ENCODE measurements at regions not wholly inside any gene's neighbourhood (a gene's known extent, or its start where the extent isn't known, plus 50 kb on each side); places are given as distances from the start of the nearest gene placed in this dataset.

GRCh38 chr5:174337276-174338184, 292.0 kb downstream of the NSG2 start:
- TF ChIP-seq GABPA (IDR thresholded peaks at IDR 0.05; ENCODE audit: low read depth) (no peak), CTCF (IDR thresholded peaks at IDR 0.05; ENCODE audit: insufficient read depth, low read length) (no peak), POLR2AphosphoS5 (IDR thresholded peaks at IDR 0.05; ENCODE audit: low read depth) (no peak), SPI1 (IDR thresholded peaks at IDR 0.05; ENCODE audit: borderline replicate concordance, low read depth) (no peak)
- TF ChIP-seq, protein P1, sequence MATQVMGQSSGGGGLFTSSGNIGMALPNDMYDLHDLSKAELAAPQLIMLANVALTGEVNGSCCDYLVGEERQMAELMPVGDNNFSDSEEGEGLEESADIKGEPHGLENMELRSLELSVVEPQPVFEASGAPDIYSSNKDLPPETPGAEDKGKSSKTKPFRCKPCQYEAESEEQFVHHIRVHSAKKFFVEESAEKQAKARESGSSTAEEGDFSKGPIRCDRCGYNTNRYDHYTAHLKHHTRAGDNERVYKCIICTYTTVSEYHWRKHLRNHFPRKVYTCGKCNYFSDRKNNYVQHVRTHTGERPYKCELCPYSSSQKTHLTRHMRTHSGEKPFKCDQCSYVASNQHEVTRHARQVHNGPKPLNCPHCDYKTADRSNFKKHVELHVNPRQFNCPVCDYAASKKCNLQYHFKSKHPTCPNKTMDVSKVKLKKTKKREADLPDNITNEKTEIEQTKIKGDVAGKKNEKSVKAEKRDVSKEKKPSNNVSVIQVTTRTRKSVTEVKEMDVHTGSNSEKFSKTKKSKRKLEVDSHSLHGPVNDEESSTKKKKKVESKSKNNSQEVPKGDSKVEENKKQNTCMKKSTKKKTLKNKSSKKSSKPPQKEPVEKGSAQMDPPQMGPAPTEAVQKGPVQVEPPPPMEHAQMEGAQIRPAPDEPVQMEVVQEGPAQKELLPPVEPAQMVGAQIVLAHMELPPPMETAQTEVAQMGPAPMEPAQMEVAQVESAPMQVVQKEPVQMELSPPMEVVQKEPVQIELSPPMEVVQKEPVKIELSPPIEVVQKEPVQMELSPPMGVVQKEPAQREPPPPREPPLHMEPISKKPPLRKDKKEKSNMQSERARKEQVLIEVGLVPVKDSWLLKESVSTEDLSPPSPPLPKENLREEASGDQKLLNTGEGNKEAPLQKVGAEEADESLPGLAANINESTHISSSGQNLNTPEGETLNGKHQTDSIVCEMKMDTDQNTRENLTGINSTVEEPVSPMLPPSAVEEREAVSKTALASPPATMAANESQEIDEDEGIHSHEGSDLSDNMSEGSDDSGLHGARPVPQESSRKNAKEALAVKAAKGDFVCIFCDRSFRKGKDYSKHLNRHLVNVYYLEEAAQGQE (IDR thresholded peaks at IDR 0.05; ENCODE audit: insufficient replicate concordance, low read depth), result no peak
